ENCODE measurements at regions not wholly inside any gene's neighbourhood (a gene's known extent, or its start where the extent isn't known, plus 50 kb on each side); places are given as distances from the start of the nearest gene placed in this dataset.

DNA sequence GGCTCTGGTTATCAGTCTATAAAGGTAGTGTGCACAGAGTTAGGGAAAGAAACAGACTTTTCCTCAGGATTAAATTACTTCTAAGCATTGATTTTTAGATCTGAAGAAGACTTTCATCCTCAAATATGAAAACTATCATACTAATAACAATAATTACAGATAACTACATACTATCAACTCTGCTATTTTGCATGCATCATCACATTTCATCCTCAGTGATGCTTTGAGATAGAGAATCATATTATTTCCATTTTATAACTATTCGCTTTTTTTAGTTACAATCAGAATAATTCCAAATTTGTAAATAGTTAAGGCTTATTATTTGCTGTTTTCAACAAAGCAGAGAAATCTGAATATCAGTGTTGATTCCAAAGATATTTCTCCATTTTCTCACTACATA lies 239.2 kb downstream of the MEIS1 start:
- Histone ChIP-seq H3K9me3 (ENCODE audit: control insufficient read depth, insufficient read depth, low read depth, low read length) (no peaks in the 10 kb centered on the region), H3K36me3 (ENCODE audit: control insufficient read depth in 2 of 2, insufficient read depth in 1 of 2, low read length in 2 of 2) (no peaks in the 10 kb centered on the region), H3K4me3 (ENCODE audit: low read depth, low read length) (no peak overlapping the region), H3K27ac (ENCODE audit: extremely low read depth, low read depth, low read length) (no peak overlapping the region), H3K4me1 (ENCODE audit: control insufficient read depth, insufficient read depth, low read length) (no peaks in the 10 kb centered on the region)
- CTCF ChIA-PET, result no interaction called here
- POLR2A ChIA-PET, result no interaction called here
- no peak for TF ChIP-seq ZNF416 (tag by site-specific recombination; IDR thresholded peaks at IDR 0.05)
- TF ChIP-seq ZNF571 (tag by site-specific recombination; IDR thresholded peaks at IDR 0.05), result no peak
- no peak for TF ChIP-seq ZNF791 (tag by site-specific recombination; IDR thresholded peaks at IDR 0.05)
- no peak for TF ChIP-seq GLI2 (tag by site-specific recombination; IDR thresholded peaks at IDR 0.05; ENCODE audit: borderline replicate concordance, low read depth)
- no peak for TF ChIP-seq ZNF335 (tag by site-specific recombination; conservative IDR thresholded peaks at IDR 0.05)
- TF ChIP-seq, protein P1, sequence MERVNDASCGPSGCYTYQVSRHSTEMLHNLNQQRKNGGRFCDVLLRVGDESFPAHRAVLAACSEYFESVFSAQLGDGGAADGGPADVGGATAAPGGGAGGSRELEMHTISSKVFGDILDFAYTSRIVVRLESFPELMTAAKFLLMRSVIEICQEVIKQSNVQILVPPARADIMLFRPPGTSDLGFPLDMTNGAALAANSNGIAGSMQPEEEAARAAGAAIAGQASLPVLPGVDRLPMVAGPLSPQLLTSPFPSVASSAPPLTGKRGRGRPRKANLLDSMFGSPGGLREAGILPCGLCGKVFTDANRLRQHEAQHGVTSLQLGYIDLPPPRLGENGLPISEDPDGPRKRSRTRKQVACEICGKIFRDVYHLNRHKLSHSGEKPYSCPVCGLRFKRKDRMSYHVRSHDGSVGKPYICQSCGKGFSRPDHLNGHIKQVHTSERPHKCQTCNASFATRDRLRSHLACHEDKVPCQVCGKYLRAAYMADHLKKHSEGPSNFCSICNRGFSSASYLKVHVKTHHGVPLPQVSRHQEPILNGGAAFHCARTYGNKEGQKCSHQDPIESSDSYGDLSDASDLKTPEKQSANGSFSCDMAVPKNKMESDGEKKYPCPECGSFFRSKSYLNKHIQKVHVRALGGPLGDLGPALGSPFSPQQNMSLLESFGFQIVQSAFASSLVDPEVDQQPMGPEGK (tag by site-specific recombination; IDR thresholded peaks at IDR 0.05), result no peak
- TF ChIP-seq ZNF121 (tag by site-specific recombination; IDR thresholded peaks at IDR 0.05), result no peak
- no peak for TF ChIP-seq ZNF274 (IDR thresholded peaks at IDR 0.05; ENCODE audit: low read length)
- no peak for TF ChIP-seq ZNF274 (tag by site-specific recombination; IDR thresholded peaks at IDR 0.05; ENCODE audit: borderline replicate concordance)
- TF ChIP-seq ZNF561 (tag by site-specific recombination; IDR thresholded peaks at IDR 0.05; ENCODE audit: borderline replicate concordance), result no peak
- no peak for TF ChIP-seq ZNF530 (tag by site-specific recombination; IDR thresholded peaks at IDR 0.05; ENCODE audit: low read depth)

- POLR2A ChIA-PET, result no interaction called here
- TF ChIP-seq, protein P2, sequence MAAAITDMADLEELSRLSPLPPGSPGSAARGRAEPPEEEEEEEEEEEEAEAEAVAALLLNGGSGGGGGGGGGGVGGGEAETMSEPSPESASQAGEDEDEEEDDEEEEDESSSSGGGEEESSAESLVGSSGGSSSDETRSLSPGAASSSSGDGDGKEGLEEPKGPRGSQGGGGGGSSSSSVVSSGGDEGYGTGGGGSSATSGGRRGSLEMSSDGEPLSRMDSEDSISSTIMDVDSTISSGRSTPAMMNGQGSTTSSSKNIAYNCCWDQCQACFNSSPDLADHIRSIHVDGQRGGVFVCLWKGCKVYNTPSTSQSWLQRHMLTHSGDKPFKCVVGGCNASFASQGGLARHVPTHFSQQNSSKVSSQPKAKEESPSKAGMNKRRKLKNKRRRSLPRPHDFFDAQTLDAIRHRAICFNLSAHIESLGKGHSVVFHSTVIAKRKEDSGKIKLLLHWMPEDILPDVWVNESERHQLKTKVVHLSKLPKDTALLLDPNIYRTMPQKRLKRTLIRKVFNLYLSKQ (tag by site-specific recombination; IDR thresholded peaks at IDR 0.05; ENCODE audit: borderline replicate concordance), result no peak
- TF ChIP-seq ZNF658 (tag by site-specific recombination; IDR thresholded peaks at IDR 0.05) (no peak), ZNF114 (tag by site-specific recombination; IDR thresholded peaks at IDR 0.05) (no peak), HOXC10 (CRISPR knock-in tag; IDR thresholded peaks at IDR 0.05) (no peak), ZNF623 (tag by site-specific recombination; IDR thresholded peaks at IDR 0.05) (no peak), ZNF202 (tag by site-specific recombination; IDR thresholded peaks at IDR 0.05; ENCODE audit: borderline replicate concordance) (no peak), ZNF184 (tag by site-specific recombination; IDR thresholded peaks at IDR 0.05) (no peak), ZNF571 (tag by site-specific recombination; IDR thresholded peaks at IDR 0.05) (no peak), ZNF830 (tag by site-specific recombination; IDR thresholded peaks at IDR 0.05; ENCODE audit: low read depth) (no peak), GLI2 (tag by site-specific recombination; IDR thresholded peaks at IDR 0.05; ENCODE audit: borderline replicate concordance, low read depth) (no peak), ZNF223 (tag by site-specific recombination; IDR thresholded peaks at IDR 0.05) (no peak), KLF7 (tag by site-specific recombination; IDR thresholded peaks at IDR 0.05; ENCODE audit: borderline replicate concordance) (no peak)
- TF ChIP-seq, protein P3, sequence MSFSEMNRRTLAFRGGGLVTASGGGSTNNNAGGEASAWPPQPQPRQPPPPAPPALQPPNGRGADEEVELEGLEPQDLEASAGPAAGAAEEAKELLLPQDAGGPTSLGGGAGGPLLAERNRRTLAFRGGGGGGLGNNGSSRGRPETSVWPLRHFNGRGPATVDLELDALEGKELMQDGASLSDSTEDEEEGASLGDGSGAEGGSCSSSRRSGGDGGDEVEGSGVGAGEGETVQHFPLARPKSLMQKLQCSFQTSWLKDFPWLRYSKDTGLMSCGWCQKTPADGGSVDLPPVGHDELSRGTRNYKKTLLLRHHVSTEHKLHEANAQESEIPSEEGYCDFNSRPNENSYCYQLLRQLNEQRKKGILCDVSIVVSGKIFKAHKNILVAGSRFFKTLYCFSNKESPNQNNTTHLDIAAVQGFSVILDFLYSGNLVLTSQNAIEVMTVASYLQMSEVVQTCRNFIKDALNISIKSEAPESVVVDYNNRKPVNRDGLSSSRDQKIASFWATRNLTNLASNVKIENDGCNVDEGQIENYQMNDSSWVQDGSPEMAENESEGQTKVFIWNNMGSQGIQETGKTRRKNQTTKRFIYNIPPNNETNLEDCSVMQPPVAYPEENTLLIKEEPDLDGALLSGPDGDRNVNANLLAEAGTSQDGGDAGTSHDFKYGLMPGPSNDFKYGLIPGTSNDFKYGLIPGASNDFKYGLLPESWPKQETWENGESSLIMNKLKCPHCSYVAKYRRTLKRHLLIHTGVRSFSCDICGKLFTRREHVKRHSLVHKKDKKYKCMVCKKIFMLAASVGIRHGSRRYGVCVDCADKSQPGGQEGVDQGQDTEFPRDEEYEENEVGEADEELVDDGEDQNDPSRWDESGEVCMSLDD (tag by site-specific recombination; IDR thresholded peaks at IDR 0.05), result no peak
Measured at GRCh38 chr2:66675591-66675990, 240.7 kb downstream of the MEIS1 start.

More at GRCh38 chr2:66675591-66675990, 240.7 kb downstream of the MEIS1 start:
- no peak overlapping the region for H3K27ac ChIP-seq (ENCODE audit: extremely low read depth, low read depth, low read length)
- H3K9me3 ChIP-seq (ENCODE audit: control insufficient read depth, insufficient read depth, low read depth, low read length), result no peaks in the 10 kb centered on the region
- CTCF ChIA-PET, result no interaction called here
- peaks cover 3% of the 10 kb centered on the region for H3K4me1 ChIP-seq (ENCODE audit: control insufficient read depth, insufficient read depth, low read length)
- no peaks in the 10 kb centered on the region for H3K36me3 ChIP-seq (ENCODE audit: control insufficient read depth in 2 of 2, insufficient read depth in 1 of 2, low read length in 2 of 2)
- H3K4me3 ChIP-seq (ENCODE audit: low read depth, low read length), result no peak overlapping the region
